GM06990 (cell line): ENCODE measurements at regions not wholly inside any gene's neighbourhood (a gene's known extent, or its start where the extent isn't known, plus 50 kb on each side); places are given as distances from the start of the nearest gene placed in this dataset.
"Not testable (repeated sequence)": the region's sequence is repeated elsewhere in the genome, so short reads cannot be mapped to it uniquely, and the experiment has no call there.

Experiments
- DNase-seq: peaks from one replicate; pipeline ENCODE4 v3.0.0-alpha.2; 2011; ENCODE audit not compliant: insufficient read length; ENCODE audit errors: extremely low read depth
- H3K27me3 ChIP-seq: replicated peaks from 2 replicates; pipeline ENCODE4 v1.6.0; 2011; ENCODE audit warnings: low read length; ENCODE audit not compliant: control insufficient read depth, insufficient read depth
- H3K36me3 ChIP-seq: 2 replicates; pipeline ENCODE4 v1.5.1; 2011; ENCODE audit warnings: low read length; ENCODE audit not compliant: control insufficient read depth, insufficient read depth
- H3K4me3 ChIP-seq: replicated peaks from 2 replicates; pipeline ENCODE4 v1.5.1; 2011; ENCODE audit warnings: low read depth, mild to moderate bottlenecking, control low read depth, low read length
- TF ChIP-seq, protein P1 (sequence below): IDR thresholded peaks from 2 replicates; pipeline ENCODE4 v1.5.1; 2011; ENCODE audit warnings: low read length, control low read depth, mild to moderate bottlenecking, inconsistent platforms; ENCODE audit not compliant: insufficient read depth, poor library complexity, severe bottlenecking

DNA sequence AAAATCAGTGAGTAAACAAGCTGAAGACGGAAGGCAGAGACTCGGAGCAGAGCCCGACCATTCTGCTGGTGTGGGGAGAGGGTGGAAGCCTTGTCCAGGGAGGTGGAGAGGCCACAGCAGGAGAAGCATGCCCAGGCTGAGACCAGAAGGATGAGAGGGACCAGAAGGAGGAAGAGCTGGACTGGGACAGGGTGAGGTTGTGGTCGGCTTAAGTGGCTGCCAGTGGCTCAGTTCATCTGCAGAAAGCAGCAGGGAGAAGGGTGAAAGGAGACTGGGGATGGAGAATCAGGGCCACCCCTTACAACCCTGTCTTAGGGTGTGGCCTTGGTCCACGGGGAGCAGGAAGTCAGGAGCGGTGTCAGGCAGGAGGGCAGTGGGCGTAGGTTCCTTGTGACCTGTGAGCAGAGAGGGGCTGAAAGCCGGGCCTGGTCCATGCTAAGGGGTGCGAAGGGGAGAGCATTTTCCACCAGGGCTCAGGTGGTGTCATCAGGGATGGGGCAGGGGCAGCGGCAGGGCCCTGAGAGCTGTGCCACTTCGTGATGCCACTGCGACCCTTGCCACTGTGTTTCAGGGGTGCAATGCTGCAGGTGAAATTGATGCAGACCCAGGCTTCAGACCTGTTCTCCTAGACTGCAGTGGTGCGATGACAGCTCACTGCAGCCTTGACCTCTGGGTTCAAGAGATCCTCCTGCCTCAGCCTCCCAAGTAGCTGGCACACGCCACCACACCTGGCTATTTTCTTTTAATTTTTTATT lies 81.1 kb downstream of the TTLL2 start:
- Histone ChIP-seq H3K27me3 (peaks cover 3% of the 10 kb centered on the region), H3K36me3 (no peaks in the 10 kb centered on the region), H3K4me3 (no peak overlapping the region)
- TF ChIP-seq, protein P1, sequence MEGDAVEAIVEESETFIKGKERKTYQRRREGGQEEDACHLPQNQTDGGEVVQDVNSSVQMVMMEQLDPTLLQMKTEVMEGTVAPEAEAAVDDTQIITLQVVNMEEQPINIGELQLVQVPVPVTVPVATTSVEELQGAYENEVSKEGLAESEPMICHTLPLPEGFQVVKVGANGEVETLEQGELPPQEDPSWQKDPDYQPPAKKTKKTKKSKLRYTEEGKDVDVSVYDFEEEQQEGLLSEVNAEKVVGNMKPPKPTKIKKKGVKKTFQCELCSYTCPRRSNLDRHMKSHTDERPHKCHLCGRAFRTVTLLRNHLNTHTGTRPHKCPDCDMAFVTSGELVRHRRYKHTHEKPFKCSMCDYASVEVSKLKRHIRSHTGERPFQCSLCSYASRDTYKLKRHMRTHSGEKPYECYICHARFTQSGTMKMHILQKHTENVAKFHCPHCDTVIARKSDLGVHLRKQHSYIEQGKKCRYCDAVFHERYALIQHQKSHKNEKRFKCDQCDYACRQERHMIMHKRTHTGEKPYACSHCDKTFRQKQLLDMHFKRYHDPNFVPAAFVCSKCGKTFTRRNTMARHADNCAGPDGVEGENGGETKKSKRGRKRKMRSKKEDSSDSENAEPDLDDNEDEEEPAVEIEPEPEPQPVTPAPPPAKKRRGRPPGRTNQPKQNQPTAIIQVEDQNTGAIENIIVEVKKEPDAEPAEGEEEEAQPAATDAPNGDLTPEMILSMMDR = no peak
- no peak for DNase-seq

- not testable (repeated sequence) for H3K4me3 ChIP-seq, DNase-seq, H3K27me3 ChIP-seq, H3K36me3 ChIP-seq
These were observed 81.8 kb downstream of the TTLL2 start for GRCh38 chr6:167406533-167407238.

DNA sequence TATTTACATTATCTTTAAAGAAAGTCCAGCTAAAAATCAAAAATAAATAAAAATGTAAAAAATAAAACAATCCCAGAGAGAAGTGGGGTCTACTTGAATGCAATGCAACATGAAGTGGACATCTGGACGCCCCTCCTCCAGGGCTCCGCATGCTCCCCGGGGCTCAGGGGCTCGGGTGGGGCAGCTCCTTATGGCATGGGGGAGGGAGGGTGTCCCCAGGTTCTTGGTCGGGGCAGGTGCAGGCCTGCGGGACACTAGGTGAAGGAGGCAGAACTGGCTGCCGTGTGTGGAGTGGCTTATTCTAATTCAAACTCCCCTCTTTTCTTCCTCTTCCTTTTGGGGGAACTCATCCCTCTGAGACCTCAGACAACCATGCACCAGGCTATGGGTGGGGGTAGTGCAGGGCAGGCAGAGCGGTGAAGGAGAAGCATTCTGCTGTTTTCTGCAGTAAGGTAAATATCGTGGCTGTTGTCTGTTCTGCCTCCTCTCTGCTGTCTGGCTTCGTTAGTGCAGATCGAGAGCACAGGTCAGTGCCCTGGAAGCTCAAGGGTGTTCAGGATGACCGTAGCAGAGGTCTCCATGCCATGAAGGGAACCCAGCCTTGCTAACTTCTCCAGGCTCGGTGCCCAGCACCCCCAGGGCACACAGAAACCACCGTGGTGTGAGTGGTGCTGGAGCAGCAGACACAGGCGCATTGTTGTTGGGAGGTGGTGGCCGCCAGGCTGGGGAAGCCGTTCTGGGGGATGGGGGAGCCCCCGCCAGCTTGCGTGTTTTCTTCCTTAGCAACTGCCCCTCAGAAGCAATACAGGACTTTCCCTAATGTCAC lies 82.6 kb downstream of the TTLL2 start:
- no peak for DNase-seq
- H3K4me3 ChIP-seq = no peak overlapping the region
- TF ChIP-seq, protein P1 = no peak

GRCh38 chr6:167408235-167408869 lies 83.5 kb downstream of the TTLL2 start:
- Histone ChIP-seq H3K4me3 (no peak overlapping the region), H3K36me3 (no peaks in the 10 kb centered on the region), H3K27me3 (peaks cover 4% of the 10 kb centered on the region)
- TF ChIP-seq, protein P1 = no peak
- no peak for DNase-seq

More for the DNA sequence above, 82.6 kb downstream of the TTLL2 start:
- Histone ChIP-seq H3K36me3 (no peaks in the 10 kb centered on the region), H3K27me3 (peaks cover 3% of the 10 kb centered on the region)

GRCh38 chr6:167409079-167409478 lies 84.2 kb downstream of the TTLL2 start:
- Histone ChIP-seq H3K36me3 (no peaks in the 10 kb centered on the region), H3K27me3 (peaks cover 3% of the 10 kb centered on the region), H3K4me3 (no peak overlapping the region)
- DNase-seq = no peak
- TF ChIP-seq, protein P1 = no peak
